Mesodermal cell (in vitro differentiated cells): ENCODE measurements at regions not wholly inside any gene's neighbourhood (a gene's known extent, or its start where the extent isn't known, plus 50 kb on each side); places are given as distances from the start of the nearest gene placed in this dataset.

Experiments used
- H3K27ac ChIP-seq: 2 replicates; pipeline ENCODE4 v1.7.0; 2013; ENCODE audit warnings: mild to moderate bottlenecking, low read depth, low read length, moderate library complexity; ENCODE audit not compliant: severe bottlenecking
- H3K36me3 ChIP-seq: 2 replicates; pipeline ENCODE4 v1.7.1; 2013; ENCODE audit warnings: mild to moderate bottlenecking, low read length, moderate library complexity; ENCODE audit not compliant: control insufficient read depth, insufficient read depth
- H3K4me1 ChIP-seq: one replicate; pipeline ENCODE4 v1.7.1; 2013; ENCODE audit warnings: mild to moderate bottlenecking, low read length; ENCODE audit not compliant: insufficient read depth, control insufficient read depth, poor library complexity, severe bottlenecking
- H3K4me3 ChIP-seq: 2 replicates; pipeline ENCODE4 v1.7.0; 2013; ENCODE audit warnings: low read length, control low read depth, mild to moderate bottlenecking; ENCODE audit not compliant: insufficient read depth, poor library complexity, severe bottlenecking; ENCODE audit errors: extremely low read depth
- H3K9me3 ChIP-seq: 2 replicates; pipeline ENCODE4 v1.7.1; 2013; ENCODE audit warnings: mild to moderate bottlenecking, low read length, moderate library complexity; ENCODE audit not compliant: control insufficient read depth
- WGBS, 2 experiments: methylation state at CpG; one replicate each; pipeline ENCODE4 v1.1.5; 2013; ENCODE audit warnings: missing lambda C conversion rate in 2 of 2; ENCODE audit not compliant: insufficient coverage in 2 of 2; 5-methylcytosine and 5-hydroxymethylcytosine counted together

- no peak overlapping the region for H3K4me3 ChIP-seq
- 84 to 85% methylated on average over 8 of the region's 8 CpGs for WGBS, 2 experiments
- H3K36me3 ChIP-seq = no peaks in the 10 kb centered on the region
- no peaks in the 10 kb centered on the region for H3K4me1 ChIP-seq
- H3K9me3 ChIP-seq = no peaks in the 10 kb centered on the region
- no peak overlapping the region for H3K27ac ChIP-seq
These were observed 609.8 kb upstream of the MKI67 start for GRCh38 chr10:128735996-128736395.

DNA sequence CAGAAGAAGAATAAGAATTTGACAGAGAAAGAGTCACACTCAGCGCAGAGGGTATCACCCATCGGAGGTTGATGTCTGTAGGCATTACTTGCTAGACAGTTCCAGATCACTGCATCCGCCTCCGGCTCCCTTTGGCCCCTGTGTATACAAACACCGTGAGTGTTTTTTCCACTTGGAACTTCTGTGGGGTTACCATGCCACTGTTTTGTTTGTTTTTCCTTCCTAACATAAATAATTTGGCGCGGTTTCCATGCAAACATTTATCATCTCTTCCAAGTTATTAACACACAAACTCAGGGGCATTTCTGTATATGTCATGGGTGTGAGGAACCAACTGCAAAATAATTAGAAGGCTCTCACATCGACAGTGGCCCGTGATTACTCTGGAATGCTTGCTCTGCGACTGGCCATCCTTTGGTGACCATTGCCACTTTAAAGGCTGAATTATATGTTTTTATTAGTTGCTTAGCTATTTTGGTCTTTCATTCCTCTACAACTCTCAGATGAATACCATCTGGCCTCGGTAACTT is 612.2 kb upstream of the MKI67 start:
- 95 to 100% methylated on average over 6 of the region's 11 CpGs for WGBS, 2 experiments
- no peak overlapping the region for H3K4me3 ChIP-seq
- H3K9me3 ChIP-seq = no peaks in the 10 kb centered on the region
- H3K36me3 ChIP-seq = no peaks in the 10 kb centered on the region
- H3K27ac ChIP-seq = no peak overlapping the region
- no peaks in the 10 kb centered on the region for H3K4me1 ChIP-seq

DNA sequence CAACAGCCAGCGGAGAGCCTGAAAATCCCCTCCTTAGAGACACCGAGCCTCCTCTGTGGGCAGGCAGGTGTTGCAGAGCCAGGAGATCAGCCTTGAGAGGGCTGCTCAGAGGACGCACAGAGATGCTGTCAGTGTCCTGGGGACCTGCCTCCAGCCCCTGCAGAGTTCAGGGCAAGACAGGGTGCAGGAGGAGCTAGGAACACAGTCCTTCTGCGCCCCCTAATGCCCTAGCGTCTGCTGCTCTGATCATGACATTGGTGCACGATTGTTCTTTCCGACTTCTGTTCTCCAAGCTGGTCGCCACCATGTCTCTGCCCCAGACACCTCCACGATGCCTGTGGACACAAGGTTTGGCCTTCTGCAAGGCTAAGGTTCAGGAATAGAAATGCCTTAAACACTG is 613.7 kb upstream of the MKI67 start:
- Histone ChIP-seq H3K9me3 (no peaks in the 10 kb centered on the region), H3K27ac (no peak overlapping the region), H3K4me3 (no peak overlapping the region), H3K36me3 (no peaks in the 10 kb centered on the region), H3K4me1 (peaks cover 4% of the 10 kb centered on the region)
- WGBS, 2 experiments = 83% methylated on average over 8 to 9 of the region's 9 CpGs

GRCh38 chr10:128741180-128741579 is 615.0 kb upstream of the MKI67 start:
- H3K4me3 ChIP-seq = no peak overlapping the region
- H3K4me1 ChIP-seq = peaks cover 4% of the 10 kb centered on the region
- no peaks in the 10 kb centered on the region for H3K36me3 ChIP-seq
- H3K27ac ChIP-seq = no peak overlapping the region
- WGBS, 2 experiments = 84% methylated on average over 4 of the region's 4 CpGs; no CpG with 5 or more reads in 1 of the 2 experiments
- H3K9me3 ChIP-seq = no peaks in the 10 kb centered on the region

DNA sequence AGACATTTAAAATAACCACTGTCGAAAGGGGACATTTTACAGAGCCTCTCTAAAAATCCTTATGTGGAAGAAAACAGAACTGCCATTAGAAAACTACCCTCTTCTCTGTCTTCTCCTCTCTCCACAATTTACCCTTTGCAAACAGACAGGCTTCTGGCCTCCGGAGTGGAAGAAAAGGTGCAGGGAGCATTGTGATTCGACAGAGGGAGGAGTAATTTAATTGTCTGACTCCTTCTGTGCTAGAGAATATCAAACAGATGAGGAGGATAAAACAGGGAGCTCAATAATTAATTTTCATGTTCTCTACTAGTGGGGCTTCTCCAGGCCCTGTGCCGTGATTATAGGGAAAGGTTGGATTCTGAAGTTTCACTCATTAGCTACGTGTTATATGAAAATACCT is 615.5 kb upstream of the MKI67 start:
- WGBS, 2 experiments = 100% methylated on average over 2 of the region's 5 CpGs; no CpG with 5 or more reads in 1 of the 2 experiments

GRCh38 chr10:128744092-128744491 is 617.9 kb upstream of the MKI67 start:
- Histone ChIP-seq H3K36me3 (no peaks in the 10 kb centered on the region), H3K9me3 (no peaks in the 10 kb centered on the region), H3K4me3 (no peak overlapping the region), H3K27ac (no peak overlapping the region), H3K4me1 (peaks cover 4% of the 10 kb centered on the region)
- WGBS, 2 experiments = 58 to 77% methylated on average over 1 of the region's 1 CpG

More for the DNA sequence above, 615.5 kb upstream of the MKI67 start:
- H3K9me3 ChIP-seq = no peaks in the 10 kb centered on the region
- no peak overlapping the region for H3K4me3 ChIP-seq
- H3K27ac ChIP-seq = no peak overlapping the region
- H3K36me3 ChIP-seq = no peaks in the 10 kb centered on the region
- peaks cover 4% of the 10 kb centered on the region for H3K4me1 ChIP-seq

- Histone ChIP-seq H3K27ac (no peak overlapping the region), H3K9me3 (no peaks in the 10 kb centered on the region), H3K36me3 (no peaks in the 10 kb centered on the region), H3K4me3 (no peak overlapping the region), H3K4me1 (peaks cover 4% of the 10 kb centered on the region)
- WGBS, 2 experiments = 100% methylated on average over 1 of the region's 1 CpG
These were observed 618.6 kb upstream of the MKI67 start for GRCh38 chr10:128744811-128745305.

- H3K36me3 ChIP-seq = no peaks in the 10 kb centered on the region
- H3K9me3 ChIP-seq = no peaks in the 10 kb centered on the region
- peaks cover 4% of the 10 kb centered on the region for H3K4me1 ChIP-seq
- no peak overlapping the region for H3K27ac ChIP-seq
- WGBS, 2 experiments = 91 to 98% methylated on average over 15 to 21 of the region's 22 CpGs
- H3K4me3 ChIP-seq = no peak overlapping the region
These were observed 621.5 kb upstream of the MKI67 start for GRCh38 chr10:128747582-128748346.

DNA sequence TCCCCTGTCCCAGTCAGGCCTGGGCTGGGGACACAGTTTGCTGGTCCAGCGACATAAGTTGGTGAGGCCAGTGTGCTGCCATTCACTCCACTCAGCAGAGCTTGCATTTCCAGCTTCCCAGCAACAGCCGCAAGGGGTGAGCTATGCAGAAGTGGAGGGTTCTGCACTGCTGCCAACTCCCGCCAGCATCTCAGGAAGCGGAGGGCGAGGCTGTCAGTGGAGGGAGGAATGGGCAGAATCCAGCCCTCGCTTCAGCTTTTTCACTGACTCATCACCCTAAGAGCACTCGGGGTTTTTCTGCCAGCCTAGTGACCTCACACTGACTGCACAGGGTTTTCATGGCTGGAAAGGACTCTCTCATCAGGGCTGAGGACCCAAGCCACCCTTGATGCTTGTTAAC is 625.1 kb upstream of the MKI67 start:
- Histone ChIP-seq H3K4me3 (no peak overlapping the region), H3K36me3 (no peaks in the 10 kb centered on the region), H3K27ac (no peak overlapping the region), H3K4me1 (no peaks in the 10 kb centered on the region), H3K9me3 (no peaks in the 10 kb centered on the region)
- WGBS, 2 experiments = 79 to 87% methylated on average over 3 to 6 of the region's 7 CpGs

DNA sequence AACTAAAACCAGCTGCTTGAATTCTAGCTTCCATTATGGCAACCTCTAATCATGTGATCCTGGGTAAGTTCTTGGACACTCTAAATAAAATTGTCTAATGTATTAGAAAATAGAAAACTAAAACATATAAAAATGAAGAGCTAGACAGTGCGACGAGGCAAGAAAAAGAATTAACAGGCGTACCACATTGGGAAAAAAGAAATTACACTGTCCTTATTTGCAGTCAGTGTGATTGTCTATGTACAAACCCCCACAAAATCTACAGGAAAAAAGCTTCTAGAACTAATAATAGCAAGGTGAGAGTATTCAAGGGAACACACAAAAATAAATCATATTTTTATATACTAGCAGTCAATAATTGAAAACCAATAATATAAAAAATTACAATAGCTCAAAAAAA is 625.6 kb upstream of the MKI67 start:
- H3K4me3 ChIP-seq = no peak overlapping the region
- 100% methylated on average over 1 of the region's 3 CpGs; no CpG with 5 or more reads in 1 of the 2 experiments for WGBS, 2 experiments
- no peak overlapping the region for H3K27ac ChIP-seq
- no peaks in the 10 kb centered on the region for H3K4me1 ChIP-seq
- H3K36me3 ChIP-seq = no peaks in the 10 kb centered on the region
- no peaks in the 10 kb centered on the region for H3K9me3 ChIP-seq

GRCh38 chr10:128759174-128759573 is 633.0 kb upstream of the MKI67 start:
- WGBS, 2 experiments = 89 to 91% methylated on average over 6 of the region's 8 CpGs

More at GRCh38 chr10:128759174-128759573, 633.0 kb upstream of the MKI67 start:
- no peaks in the 10 kb centered on the region for H3K36me3 ChIP-seq
- no peak overlapping the region for H3K4me3 ChIP-seq
- no peaks in the 10 kb centered on the region for H3K4me1 ChIP-seq
- no peaks in the 10 kb centered on the region for H3K9me3 ChIP-seq
- H3K27ac ChIP-seq = no peak overlapping the region
